CMK (cell line): ENCODE measurements at regions not wholly inside any gene's neighbourhood (a gene's known extent, or its start where the extent isn't known, plus 50 kb on each side); places are given as distances from the start of the nearest gene placed in this dataset.

ENCODE experiments used
- DNase-seq: peaks from one replicate; pipeline ENCODE4 v3.0.0-alpha.2; 2010; ENCODE audit warnings: low read depth

DNA sequence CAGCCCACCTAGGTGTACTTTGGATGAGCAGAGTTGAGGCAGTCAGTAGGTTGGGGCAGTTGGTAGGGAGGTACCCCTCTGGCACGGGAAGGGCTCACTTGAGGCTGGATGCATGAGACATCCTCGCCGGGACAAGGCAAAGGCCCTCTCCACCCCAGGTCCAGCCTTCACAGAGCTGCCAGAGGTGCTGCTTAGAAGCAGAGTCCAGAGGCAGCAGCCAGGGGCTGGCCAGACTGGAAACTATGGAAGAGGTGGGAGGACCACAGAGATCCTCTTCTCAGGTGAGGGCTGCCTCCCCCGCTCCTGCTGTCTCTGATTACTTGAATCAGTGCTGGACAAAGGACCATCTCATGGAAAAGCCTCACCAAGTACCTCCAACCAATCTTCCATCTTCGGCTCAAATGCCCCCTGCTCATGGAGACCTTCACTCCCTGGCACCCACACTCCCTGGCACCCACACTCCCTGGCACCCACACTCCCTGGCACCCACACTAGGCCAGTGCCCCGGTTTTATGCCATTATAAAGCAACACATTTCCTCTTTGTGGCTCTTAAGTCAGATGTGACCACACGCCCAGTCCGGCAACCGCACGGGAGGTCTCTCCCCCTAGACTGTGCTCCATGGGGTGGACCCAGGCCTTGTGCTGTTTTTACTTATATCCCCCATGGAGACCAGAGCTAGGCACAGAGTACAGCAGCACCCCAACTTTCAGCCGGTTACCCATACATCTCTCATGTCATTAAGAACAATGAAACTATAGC lies 100.1 kb downstream of the YTHDF1 start:
- no peak for DNase-seq

DNA sequence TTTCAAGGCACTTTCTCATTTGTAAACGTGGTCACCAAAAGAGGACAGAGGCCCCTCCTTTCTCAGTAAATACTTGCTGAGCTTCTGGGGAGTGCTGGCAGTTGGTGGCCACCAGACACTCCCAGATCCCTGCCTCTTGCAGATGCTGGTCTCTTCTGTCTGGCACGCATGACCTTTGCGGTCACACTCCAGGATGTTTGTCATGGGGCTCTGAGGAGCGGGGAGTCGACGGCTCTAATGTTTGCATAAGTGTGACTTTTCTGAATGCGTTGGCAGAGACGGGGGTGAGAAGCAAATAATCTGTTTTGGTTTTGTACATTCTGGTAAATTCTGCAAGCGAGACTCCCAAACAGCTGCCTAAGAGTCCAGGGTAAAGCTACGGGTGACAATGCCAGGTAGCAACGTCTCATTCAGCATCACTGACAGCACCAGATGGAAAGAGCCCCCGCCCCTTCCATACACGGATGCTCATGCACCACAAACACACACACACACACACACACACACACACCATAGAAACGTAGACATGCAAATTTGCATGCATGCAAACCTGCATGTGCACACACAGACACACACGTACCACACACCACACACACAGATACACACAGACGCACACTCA lies 101.1 kb downstream of the YTHDF1 start:
- no peak for DNase-seq

DNA sequence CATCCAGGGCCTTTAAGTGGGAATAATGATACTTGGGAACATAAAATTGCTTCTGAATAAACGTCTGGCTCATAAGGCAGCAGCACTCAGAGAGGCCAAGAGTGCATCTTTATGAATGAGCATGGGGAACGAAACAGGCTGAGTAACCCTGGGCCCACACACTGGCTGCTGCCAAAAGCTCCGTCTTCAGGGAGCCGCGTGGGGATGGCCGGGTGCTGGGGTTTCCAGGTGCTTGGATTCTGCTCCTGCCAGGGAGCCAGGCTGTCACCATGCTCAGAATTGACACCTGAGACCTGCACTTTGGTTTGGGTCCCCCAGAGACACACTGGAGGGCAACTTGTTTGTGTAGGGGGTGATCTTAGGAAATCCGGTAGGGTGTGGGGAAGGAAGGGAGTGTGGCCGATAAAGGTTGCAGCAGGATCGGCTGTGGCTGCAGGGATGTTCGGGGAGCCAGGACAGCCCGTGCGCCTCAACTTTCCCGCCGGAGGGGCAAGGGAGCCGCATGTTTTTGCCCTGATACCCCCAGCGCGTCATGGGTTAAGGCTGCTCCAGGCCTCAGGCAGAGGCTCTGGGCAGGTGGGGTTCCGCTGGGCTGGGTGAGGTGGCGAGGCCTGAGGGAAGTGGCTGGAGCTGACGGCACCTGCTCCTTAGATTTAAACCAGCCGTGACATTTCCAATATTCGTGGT lies 101.8 kb downstream of the YTHDF1 start:
- DNase-seq: no peak

DNA sequence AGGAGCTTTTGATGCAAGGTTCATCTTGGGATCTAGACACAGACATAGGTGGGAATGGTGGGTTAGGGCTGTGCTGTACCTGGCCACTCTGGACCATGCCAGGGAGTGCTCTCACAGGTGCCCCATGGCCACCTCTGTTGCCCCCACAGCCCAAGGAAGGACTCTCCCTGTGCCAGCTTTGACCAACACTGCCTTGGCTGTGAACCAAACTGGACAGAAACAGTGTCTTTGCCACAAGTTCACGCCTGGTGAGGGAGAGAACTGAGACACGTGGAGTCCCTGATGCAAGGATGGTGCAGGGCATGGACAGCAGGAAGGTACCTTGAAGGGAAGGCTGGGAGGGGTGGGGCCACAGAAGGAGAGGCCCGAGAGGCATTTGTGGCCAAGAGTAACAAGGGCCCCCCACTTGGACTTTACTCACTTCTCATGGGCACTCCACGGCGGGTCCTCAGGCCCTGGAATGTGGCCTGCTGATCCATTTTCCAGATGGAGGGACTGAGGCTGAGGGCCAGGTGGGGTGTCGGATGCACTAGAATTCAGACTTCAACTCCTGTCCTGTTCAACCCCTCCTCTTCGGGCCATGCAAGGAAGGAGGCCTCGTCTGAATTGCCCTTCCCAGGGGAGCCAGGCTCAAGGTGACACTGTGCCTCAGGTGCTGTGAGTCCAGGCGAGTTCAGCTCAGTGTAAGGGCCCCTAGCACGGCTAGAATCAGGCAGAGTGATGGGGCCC lies 103.3 kb downstream of the YTHDF1 start:
- DNase-seq: no peak

DNA sequence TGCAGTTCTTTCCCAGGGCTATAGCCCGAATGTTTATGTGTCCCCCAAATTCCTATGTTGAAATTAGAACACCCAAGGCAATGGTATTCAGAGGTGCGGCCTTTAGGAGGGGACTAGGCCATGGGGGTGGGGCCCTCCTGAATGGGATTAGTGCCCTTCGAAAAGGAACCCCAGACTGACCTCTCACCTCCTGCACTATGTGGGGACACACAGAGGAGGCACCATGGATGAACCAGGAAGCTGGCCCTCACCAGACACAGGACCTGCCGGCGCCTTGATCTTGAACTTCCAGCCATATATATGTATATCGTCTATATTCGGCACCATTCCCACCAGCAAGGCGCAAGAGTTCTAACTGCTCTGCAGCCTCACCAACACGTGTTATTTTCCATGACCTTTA lies 101.5 kb upstream of the BHLHE23 start:
- no peak for DNase-seq

DNA sequence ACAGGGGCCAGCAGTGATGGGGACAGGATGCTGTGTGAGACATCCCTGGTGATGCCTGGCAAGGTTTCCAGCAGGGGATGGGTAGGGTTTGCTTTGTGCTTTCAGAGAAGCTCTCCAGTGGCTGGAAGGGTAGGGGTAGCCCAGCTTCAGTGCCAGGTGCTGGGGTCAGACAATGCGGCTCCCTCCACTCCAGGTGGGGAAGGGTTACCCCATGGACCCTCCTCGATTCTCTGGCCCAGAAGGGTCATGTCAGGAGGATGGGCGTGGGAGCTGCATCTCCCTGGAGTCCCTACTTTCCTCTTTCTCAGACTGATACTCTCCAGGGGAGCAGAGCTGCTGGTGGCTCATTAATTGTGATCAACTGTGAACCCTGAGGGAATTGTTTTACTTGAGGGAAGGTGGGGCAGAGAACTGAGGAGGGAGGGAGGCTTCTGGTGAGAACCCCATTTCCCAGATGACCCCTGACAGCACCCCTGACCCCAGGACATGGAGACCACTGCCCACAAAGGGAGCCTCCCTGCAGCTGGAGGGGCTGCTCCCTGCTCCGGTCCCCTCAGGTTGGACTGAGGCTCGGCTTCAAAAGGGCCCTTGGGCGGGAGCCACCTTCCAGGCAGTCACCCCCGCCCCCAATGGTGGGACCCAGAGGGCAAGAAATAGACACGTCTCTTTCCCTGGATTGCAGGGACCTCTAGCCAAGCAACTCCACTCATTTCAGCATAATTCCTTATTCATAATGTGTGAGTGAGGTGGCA lies 100.9 kb upstream of the BHLHE23 start:
- no peak for DNase-seq

DNA sequence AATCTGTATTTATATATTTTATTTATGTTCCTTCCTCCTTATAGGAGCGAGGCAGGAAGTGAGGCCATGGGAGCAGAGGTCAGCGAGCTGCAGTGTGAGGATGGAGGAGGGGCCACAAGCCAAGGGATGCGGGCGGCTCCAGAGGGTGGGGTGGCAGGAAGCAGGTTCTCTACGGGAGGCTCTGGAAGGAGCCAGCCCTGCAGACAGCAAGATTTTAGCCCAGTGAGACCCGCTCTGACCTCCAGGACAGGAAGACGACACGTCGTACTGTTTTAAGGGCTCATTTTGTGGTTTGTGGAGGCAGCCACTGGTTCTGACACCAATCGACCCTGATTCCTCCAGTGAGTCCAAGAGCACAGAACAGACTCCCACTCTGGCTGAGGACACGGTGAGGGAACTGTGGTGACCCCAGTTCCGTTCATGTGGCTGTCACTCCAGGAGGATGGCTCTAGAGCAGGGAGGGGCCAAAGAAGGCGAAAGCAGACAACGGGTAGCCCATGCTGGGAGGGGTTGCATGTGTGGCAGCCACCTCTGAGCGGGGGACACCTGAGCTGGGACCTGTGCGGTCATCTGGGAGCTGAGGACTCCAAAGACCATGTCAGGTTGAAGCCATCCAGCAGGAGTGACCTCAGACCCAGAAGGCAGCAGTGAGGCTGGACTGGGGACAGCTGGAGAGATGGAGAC lies 100.1 kb upstream of the BHLHE23 start:
- DNase-seq: no peak

DNA sequence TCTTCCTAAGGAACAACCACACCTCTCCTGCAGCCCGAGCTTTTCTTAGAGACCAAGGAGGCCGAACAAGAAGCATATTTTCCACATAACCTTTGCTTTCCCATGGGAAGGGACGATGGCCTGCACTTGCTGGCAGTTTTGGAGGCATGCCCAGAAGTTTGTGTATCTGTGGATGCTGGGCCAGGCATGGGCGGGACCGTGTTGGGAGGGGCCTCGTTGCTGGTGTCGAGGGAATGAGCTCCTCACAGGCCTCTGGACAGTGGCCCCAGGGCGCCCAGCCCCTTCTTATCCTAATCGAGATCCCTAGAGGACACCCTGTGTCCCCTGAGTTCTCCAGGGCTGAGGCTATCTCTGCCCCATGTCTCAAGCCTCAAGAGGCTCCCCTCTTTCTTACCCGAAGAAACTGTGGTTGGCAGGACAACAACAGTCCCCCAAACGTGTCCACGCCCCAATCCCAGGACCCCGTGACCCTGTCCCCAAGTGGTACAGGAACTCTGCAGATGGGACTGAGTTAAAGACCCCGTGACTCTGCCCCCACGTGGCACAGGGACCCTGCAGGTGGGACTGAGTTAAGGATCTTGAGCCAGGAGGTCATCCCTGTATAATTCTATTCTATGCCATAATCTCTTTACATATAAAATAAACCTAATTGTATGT lies 99.5 kb upstream of the BHLHE23 start:
- DNase-seq: no peak

DNA sequence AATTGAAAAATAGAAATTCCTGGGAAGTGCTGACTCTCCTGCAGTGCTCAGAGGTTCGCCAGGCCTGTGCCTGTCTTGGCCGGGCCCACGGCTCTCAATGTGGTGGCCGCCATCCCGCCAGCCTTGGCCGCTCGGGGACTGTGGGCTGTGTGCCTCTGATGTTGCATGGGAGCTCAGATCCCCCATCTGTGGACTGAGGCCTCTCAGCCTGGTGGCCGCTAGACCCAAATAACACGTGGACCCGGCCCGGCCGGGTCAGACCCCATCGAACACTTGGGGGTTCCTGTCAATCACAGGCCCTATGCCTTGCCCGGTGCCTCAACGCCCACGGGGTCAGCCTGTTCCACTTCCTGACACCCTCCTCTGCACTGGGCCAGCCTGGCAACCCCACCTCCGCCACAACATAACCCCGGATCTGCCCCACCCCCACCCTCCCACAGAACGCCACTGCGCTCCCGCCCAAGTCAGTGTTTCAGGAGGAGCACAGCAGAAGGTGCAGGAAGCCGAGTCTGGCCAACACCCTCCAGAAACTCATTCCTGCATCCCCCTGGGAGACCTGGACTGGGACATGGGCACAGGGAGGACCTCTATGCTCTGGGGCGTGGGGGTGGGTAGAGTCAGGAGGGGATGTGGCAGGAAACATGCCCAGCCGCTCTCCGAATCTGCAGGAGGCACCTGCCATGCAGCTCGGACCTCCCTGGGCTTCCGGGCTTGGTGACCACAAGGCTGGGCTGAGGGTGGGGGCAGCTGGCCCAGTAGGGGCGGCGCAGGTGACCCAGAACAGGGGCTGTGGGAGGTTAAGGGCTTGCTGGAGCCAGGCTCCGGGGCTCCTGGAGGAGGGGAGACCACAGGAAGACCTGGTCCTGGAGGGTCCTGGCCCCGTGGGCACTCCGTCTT lies 98.7 kb upstream of the BHLHE23 start:
- no peak for DNase-seq

DNA sequence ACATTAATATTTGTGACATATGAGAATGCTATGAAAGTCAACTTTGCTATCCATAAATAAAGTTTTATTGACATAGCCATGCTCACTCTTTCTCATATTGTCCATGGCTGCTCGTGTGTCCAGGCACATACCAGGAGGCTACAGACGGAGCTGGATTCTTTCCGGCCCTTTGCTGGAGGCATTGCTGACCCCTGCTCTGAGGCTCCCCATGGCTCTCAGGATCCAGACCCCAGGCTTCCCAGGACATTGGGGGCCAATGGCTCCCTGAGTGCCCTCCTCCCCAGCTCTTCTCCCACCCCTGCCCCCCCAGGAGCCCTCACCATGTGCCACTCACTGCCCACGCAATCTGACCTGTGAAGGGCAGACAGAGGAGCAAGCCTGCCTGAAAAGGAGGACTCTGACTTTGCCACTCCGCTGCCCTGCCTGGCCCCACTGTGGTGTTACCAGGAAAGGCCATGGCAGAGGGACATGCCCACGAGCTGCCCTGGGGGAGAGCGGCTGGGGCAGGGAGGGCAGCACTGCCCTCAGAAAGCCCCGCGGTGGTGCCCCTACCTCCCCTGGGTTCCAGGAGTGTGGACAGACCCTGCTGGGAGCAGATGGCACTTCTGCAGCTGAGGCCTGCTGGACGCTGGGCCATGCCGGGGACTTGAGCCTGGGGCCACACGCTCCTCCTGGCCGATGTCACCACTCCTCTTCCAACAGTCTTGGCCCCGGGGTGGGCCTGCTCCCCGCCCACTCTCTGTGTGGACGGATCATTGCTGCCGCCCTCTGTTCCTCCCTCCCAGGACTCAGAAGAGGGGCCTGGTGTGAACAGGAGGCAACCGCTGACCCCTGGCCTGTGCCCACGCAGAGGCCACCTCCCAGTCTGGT lies 97.8 kb upstream of the BHLHE23 start:
- no peak for DNase-seq

DNA sequence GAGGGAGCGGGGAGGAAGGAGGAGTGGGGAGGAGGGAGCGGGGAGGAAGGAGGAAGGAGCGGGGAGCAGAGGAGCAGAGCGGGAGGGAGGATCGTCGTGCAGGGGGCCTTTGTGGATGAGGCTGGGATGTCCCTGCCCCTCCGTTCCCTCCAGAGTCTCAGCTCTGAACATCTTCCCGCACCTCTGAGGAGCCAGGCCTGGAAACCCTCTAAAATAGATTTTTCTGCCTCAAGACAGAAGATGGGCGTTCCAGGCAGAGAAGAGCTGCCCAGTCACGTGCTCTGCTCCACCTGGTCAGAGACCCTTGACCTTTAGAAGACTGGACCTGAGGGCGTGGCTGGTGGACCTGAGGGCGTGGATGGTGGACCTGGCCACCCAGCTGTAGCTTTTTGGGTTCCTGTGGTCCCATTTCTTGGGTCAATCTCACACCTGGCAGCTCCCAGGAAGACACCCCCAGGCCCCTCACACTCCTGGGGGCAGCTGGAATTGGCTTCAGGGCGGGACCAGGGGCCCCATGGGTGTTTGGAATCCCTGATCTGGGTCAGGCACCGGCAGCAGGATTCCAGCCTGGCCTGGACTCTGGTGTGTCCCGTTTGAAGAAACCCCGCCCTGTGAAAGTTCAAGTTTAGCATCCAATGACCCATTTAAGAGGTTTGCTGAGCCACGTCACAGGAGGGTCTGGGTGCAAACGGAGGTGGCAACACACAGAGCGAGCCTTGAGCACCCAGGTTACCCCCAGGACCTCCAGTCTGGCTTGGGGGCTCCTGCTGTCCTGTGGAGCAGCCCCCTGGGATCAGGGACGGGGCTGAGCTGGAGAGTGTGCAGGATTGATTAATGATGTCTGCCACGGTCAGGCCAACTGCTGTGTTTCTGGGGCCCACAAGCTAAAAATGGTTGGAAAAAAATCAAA lies 96.9 kb upstream of the BHLHE23 start:
- no peak for DNase-seq

DNA sequence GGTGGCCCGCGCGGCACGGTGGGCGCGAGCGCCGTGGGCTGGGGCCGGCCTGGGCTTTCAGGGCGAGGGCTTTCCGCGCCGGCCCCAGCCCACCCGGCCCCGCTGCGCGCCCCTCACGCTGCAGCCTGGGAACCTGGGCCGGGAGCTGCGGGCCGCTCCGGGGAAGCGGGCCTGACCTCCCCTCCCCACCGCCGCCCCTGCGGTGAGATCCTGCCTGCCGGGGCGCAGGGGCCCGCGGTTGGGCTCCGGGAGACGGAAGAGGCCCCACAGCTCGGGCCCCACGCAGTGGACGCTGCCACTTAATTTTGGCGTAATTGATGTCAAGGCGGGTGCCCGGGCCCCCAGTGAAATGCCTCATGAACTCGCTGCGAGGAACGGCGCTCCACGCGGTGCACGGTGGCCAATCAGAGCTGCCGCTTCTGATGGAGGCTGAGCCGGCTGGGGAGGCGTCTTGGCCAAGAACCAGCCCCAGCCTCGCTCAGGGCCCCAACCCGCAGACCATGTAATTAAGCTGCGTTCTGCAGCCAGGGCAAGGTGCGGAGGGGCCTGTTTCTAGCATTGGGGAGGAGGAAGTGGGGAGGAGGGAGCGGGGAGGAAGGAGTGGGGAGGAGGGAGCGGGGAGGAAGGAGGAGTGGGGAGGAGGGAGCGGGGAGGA lies 96.1 kb upstream of the BHLHE23 start:
- no peak for DNase-seq

DNA sequence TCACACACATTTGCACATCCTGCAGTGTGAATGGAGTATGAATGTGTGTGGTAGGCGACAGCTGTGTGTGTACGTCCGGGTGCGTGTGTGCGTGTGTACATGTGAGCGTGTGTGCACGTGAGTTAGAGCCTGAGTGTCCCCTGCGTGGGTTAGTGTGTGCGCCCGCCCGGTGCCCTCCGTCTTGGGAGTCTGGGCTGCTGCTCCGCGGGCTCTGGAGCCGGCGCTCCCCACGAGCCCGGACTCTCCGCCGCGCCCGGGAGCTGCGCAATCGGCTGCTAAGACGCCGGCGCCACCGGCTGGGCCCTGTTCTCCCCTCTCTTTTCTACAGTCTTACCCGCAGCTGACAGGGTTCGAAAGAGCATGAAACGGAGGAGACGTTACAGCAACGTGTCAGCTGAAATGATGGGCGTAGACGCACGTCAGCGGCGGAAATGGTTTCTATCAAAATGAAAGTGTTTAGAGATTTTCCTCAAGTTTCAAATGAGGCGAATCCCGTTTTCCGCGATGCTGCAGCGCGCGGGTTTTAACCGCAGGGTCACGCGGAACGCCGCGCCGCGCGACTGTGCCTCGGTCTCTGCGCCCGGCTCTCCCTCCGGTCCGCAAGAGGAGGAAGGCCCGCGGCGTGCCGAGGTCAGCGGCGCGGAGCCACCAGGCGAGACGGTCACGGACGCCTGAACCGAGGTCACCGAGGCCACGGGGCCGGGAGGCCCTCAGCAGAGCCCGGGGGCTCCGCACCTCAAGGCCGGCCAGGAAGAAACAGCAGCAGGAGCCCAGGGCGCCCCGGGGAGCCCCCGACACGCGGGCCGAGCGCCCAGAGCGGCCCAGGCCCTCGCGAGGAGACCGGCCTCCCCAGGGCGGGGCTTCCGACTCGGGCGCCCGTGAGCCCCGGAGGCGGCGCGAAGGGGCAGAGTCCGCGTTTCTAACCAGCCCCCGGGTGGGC lies 95.3 kb upstream of the BHLHE23 start:
- DNase-seq: no peak

DNA sequence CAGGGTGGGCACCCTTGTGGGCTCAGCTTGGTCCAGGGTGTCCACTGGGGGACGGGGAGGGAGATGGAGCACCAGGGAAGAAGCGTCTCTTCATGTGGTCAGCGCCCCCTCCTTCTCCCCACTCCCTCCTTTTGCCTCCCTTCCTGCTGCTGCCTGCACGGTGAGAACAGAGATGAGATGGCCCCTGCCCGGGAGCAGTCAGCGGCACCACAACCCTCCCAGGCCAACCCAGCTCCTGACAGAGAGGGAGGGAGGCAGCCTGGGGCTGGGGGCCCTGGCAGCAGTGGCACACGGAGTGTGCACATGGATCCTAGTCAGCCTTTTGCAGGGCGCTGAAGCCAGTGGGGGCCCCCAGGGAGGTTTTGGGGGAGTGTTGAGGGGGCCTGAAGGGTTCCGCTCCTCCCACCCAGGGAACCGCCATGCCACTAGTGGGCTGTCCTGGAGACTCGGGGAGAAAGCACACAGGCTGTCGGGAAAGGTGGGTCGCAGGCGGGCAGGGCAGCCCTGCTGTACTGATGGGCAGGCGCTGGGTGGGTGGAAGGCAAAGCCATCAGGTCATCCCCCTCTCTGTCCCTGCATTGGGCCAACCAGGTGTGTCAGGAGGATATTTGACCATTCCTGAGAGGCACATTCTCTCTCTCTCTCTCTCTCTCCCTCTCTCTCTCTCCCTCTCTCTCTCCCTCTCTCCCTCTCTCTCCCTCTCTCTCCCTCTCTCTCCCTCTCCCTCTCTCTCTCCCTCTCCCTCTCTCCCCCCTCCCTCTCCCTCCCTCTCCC lies 94.3 kb upstream of the BHLHE23 start:
- no peak for DNase-seq
